Gastroesophageal sphincter (tissue), 3 donors: ENCODE measurements at regions not wholly inside any gene's neighbourhood (a gene's known extent, or its start where the extent isn't known, plus 50 kb on each side); places are given as distances from the start of the nearest gene placed in this dataset.

Source experiments
- POLR2A ChIP-seq, 2 donors: fragments of 450-650 bp; IDR thresholded peaks; one replicate each; pipeline ENCODE4 v1.6.1; 2017; ENCODE audit warnings: antibody characterized with exemption in 2 of 2, mild to moderate bottlenecking in 2 of 2, moderate library complexity in 1 of 2
- TF ChIP-seq, protein P1 (sequence below), 4 experiments: fragments of 200-600 bp in 2 of 4; fragments of 450-650 bp in 2 of 4; sonication (generic) in 1 of 4; IDR thresholded peaks; one replicate each; pipeline ENCODE4 v1.5.1; 2017 to 2019; ENCODE audit warnings: antibody characterized with exemption in 4 of 4, mild to moderate bottlenecking in 2 of 4, moderate library complexity in 2 of 4

DNA sequence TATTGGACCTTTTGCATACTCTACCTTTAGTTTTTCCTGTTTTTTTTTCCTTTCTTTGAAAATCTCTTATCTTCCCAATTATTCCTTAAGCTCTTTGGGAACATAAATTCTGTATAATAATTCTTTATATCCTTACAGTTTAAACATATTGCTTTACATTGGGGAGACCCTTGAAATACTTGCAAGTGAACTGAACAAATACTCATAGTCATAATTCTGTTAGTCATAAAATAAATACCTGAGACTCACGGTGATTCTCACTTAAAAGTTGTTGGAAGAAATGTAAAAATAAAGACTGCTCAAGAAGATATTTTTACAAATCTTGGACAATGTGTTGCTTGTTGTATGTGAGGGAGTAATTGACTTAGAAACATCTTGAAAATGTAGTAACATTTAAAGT, 515.2 kb upstream of the POT1 start:
- TF ChIP-seq, protein P1, sequence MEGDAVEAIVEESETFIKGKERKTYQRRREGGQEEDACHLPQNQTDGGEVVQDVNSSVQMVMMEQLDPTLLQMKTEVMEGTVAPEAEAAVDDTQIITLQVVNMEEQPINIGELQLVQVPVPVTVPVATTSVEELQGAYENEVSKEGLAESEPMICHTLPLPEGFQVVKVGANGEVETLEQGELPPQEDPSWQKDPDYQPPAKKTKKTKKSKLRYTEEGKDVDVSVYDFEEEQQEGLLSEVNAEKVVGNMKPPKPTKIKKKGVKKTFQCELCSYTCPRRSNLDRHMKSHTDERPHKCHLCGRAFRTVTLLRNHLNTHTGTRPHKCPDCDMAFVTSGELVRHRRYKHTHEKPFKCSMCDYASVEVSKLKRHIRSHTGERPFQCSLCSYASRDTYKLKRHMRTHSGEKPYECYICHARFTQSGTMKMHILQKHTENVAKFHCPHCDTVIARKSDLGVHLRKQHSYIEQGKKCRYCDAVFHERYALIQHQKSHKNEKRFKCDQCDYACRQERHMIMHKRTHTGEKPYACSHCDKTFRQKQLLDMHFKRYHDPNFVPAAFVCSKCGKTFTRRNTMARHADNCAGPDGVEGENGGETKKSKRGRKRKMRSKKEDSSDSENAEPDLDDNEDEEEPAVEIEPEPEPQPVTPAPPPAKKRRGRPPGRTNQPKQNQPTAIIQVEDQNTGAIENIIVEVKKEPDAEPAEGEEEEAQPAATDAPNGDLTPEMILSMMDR (IDR thresholded peaks at IDR 0.05): no peak
- no peak for TF ChIP-seq POLR2A (IDR thresholded peaks at IDR 0.05)
